A549 (cell line): ENCODE measurements at regions not wholly inside any gene's neighbourhood (a gene's known extent, or its start where the extent isn't known, plus 50 kb on each side); places are given as distances from the start of the nearest gene placed in this dataset.

Experiments
- CTCF ChIP-seq: fragments of >200 bp; sonication (Bioruptor Twin); formaldehyde crosslinking; IDR thresholded peaks from 3 replicates; pipeline ENCODE4 v1.5.1; 2016
- EP300 ChIP-seq, 2 experiments: fragments of >200 bp; sonication (Bioruptor Twin); formaldehyde crosslinking; IDR thresholded peaks; 2 replicates in 1 of 2; 3 replicates in 1 of 2; pipeline ENCODE4 v1.6.1; 2016 to 2017
- HDAC2 ChIP-seq: fragments of 200-600 bp; sonication (generic); IDR thresholded peaks from 2 replicates; pipeline ENCODE4 v1.6.1; 2016
- JUN ChIP-seq, 2 experiments: fragments of >200 bp; sonication (Bioruptor Twin); formaldehyde crosslinking; IDR thresholded peaks; 2 replicates in 1 of 2; 3 replicates in 1 of 2; pipeline ENCODE4 v1.6.1; 2016 to 2017
- MYC ChIP-seq: IDR thresholded peaks from 2 replicates; pipeline ENCODE4 v1.6.1; 2012; ENCODE audit warnings: mild to moderate bottlenecking, inconsistent platforms, low read length, improper control_type of control experiment, borderline replicate concordance
- NFE2L2 ChIP-seq: fragments of 150-350 bp; conservative IDR thresholded peaks from 2 replicates; pipeline ENCODE4 v1.6.1; 2014; ENCODE audit warnings: low read length
- POLR2A ChIP-seq: IDR thresholded peaks from 2 replicates; pipeline ENCODE4 v1.6.1; 2012; ENCODE audit warnings: mild to moderate bottlenecking, low read length
- POLR2AphosphoS2 ChIP-seq: conservative IDR thresholded peaks from 2 replicates; pipeline ENCODE4 v1.6.1; 2012; ENCODE audit warnings: low read length, improper control_type of control experiment, inconsistent platforms
- REST ChIP-seq: fragments of 200-600 bp; sonication (generic); IDR thresholded peaks from 2 replicates; pipeline ENCODE4 v1.6.1; 2016; ENCODE audit warnings: antibody characterized with exemption, mild to moderate bottlenecking, moderate library complexity
- RNF2 ChIP-seq: fragments of 200-600 bp; sonication (generic); IDR thresholded peaks from 2 replicates; pipeline ENCODE4 v1.6.1; 2016; ENCODE audit warnings: low read depth, mild to moderate bottlenecking, antibody characterized with exemption, moderate library complexity, borderline replicate concordance
- SMC3 ChIP-seq: fragments of >200 bp; sonication (Bioruptor Twin); formaldehyde crosslinking; IDR thresholded peaks from 3 replicates; pipeline ENCODE4 v1.6.1; 2018; ENCODE audit warnings: inconsistent platforms
- ZC3H11A ChIP-seq: fragments of 450-650 bp; IDR thresholded peaks from 2 replicates; pipeline ENCODE4 v1.6.1; 2014; ENCODE audit warnings: antibody characterized with exemption, mild to moderate bottlenecking
- TF ChIP-seq, protein P1 (sequence below): fragments of >200 bp; sonication (Bioruptor Twin); formaldehyde crosslinking; IDR thresholded peaks from 3 replicates; pipeline ENCODE4 v1.6.1; 2016
- TF ChIP-seq, protein P2 (sequence below): fragments of 150-350 bp; IDR thresholded peaks from 2 replicates; pipeline ENCODE4 v1.6.1; 2014; ENCODE audit warnings: low read depth, mild to moderate bottlenecking, low read length

- TF ChIP-seq REST (no peak), EP300 (IDR thresholded peaks at IDR 0.05) (no peak), CTCF (no peak), POLR2A (no peak), SMC3 (no peak), HDAC2 (no peak), POLR2AphosphoS2 (no peak), MYC (no peak), JUN (IDR thresholded peaks at IDR 0.05) (no peak), RNF2 (no peak), NFE2L2 (no peak), ZC3H11A (no peak)
- TF ChIP-seq, protein P1, sequence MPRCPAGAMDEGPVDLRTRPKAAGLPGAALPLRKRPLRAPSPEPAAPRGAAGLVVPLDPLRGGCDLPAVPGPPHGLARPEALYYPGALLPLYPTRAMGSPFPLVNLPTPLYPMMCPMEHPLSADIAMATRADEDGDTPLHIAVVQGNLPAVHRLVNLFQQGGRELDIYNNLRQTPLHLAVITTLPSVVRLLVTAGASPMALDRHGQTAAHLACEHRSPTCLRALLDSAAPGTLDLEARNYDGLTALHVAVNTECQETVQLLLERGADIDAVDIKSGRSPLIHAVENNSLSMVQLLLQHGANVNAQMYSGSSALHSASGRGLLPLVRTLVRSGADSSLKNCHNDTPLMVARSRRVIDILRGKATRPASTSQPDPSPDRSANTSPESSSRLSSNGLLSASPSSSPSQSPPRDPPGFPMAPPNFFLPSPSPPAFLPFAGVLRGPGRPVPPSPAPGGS = no peak
- TF ChIP-seq, protein P2, sequence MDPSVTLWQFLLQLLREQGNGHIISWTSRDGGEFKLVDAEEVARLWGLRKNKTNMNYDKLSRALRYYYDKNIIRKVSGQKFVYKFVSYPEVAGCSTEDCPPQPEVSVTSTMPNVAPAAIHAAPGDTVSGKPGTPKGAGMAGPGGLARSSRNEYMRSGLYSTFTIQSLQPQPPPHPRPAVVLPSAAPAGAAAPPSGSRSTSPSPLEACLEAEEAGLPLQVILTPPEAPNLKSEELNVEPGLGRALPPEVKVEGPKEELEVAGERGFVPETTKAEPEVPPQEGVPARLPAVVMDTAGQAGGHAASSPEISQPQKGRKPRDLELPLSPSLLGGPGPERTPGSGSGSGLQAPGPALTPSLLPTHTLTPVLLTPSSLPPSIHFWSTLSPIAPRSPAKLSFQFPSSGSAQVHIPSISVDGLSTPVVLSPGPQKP = no peak
Measured at GRCh38 chr12:28884904-28885679, 264.0 kb upstream of the FAR2 start.
